ENCODE measurements at regions not wholly inside any gene's neighbourhood (a gene's known extent, or its start where the extent isn't known, plus 50 kb on each side); places are given as distances from the start of the nearest gene placed in this dataset.

DNA sequence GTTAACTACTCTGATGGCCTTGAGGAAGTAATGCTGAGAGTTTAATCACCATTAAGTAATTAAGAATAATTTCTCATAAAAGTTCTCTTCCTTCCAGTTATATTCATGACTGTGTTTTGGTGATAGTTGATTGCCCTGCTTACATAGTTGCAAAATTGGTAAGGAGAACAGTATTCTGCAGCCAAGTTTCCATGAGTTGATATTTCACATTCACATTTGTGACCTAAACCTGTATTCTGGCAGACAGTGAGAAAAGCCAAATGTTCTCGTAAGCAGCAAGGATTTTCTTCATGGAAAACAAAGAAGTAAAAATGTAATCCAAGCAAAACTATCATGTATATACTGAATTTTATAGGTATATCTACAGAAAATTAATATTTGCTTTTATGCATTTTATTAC lies 187.8 kb upstream of the NUDT6 start:
- H3K27me3 ChIP-seq (ENCODE audit: insufficient read depth, low read length, poor library complexity, severe bottlenecking): no peaks in the 10 kb centered on the region
- no peaks in the 10 kb centered on the region for H3F3A ChIP-seq (ENCODE audit: low read depth)
- H3K36me3 ChIP-seq (ENCODE audit: insufficient read depth, low read length): peaks cover 25% of the 10 kb centered on the region; the same call in 1 of the 2 replicates
- H3K9me3 ChIP-seq (ENCODE audit: insufficient read depth, low read depth, low read length): peaks cover 21% of the 10 kb centered on the region
- no peaks in the 10 kb centered on the region for H3K9me2 ChIP-seq (replicated peaks; ENCODE audit: low read depth, low read length)
- H3K4me1 ChIP-seq (ENCODE audit: insufficient read depth, low read length, poor library complexity, severe bottlenecking): peaks cover 15% of the 10 kb centered on the region
- H4K20me1 ChIP-seq (ENCODE audit: insufficient read depth, low read length, poor library complexity, severe bottlenecking): no peaks in the 10 kb centered on the region
- no peak overlapping the region for H3K4me2 ChIP-seq (ENCODE audit: low read depth, low read length, poor library complexity, severe bottlenecking)
- H3K9ac ChIP-seq (ENCODE audit: low read depth, low read length, poor library complexity, severe bottlenecking): no peak overlapping the region
- H3K79me2 ChIP-seq (ENCODE audit: insufficient read depth, low read length): no peaks in the 10 kb centered on the region
- H3K4me3 ChIP-seq (ENCODE audit: low read length, poor library complexity, severe bottlenecking): no peak overlapping the region
- H2AFZ ChIP-seq (ENCODE audit: low read length): no peak overlapping the region
- TF ChIP-seq EZH2phosphoT487 (IDR thresholded peaks at IDR 0.05; ENCODE audit: borderline replicate concordance) (no peak), CTCF (conservative IDR thresholded peaks at IDR 0.05; ENCODE audit: low read length) (no peak)

DNA sequence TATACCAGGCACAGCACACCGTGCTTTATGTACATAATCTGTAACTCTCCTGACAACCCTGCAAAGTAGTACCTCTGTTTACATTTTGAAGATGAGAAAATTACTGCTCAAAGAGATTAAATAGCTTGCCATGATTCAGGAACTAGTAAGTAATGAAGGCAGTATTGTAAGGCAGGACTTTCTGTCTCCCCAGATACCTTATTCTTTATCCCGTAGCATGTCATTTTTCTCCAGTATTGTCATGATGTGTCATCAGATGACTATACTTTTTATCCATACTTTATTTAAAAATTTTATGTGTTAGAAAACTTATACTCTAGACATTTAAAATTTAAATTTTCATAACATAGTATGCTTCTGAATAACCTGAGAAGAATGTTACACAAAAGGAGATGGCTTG lies 188.3 kb upstream of the NUDT6 start:
- H3K9me2 ChIP-seq (replicated peaks; ENCODE audit: low read depth, low read length): no peaks in the 10 kb centered on the region
- TF ChIP-seq CTCF (conservative IDR thresholded peaks at IDR 0.05; ENCODE audit: low read length): no peak
- TF ChIP-seq EZH2phosphoT487 (IDR thresholded peaks at IDR 0.05; ENCODE audit: borderline replicate concordance): no peak
- H3K4me2 ChIP-seq (ENCODE audit: low read depth, low read length, poor library complexity, severe bottlenecking): no peak overlapping the region
- peaks cover 10% of the 10 kb centered on the region for H3K4me1 ChIP-seq (ENCODE audit: insufficient read depth, low read length, poor library complexity, severe bottlenecking)
- H3F3A ChIP-seq (ENCODE audit: low read depth): no peaks in the 10 kb centered on the region
- H3K36me3 ChIP-seq (ENCODE audit: insufficient read depth, low read length): peaks cover 25% of the 10 kb centered on the region; the same call in 1 of the 2 replicates
- H3K9me3 ChIP-seq (ENCODE audit: insufficient read depth, low read depth, low read length): peaks cover 21% of the 10 kb centered on the region
- H3K9ac ChIP-seq (ENCODE audit: low read depth, low read length, poor library complexity, severe bottlenecking): no peak overlapping the region
- no peaks in the 10 kb centered on the region for H3K27me3 ChIP-seq (ENCODE audit: insufficient read depth, low read length, poor library complexity, severe bottlenecking)
- no peaks in the 10 kb centered on the region for H4K20me1 ChIP-seq (ENCODE audit: insufficient read depth, low read length, poor library complexity, severe bottlenecking)
- no peak overlapping the region for H2AFZ ChIP-seq (ENCODE audit: low read length)
- H3K79me2 ChIP-seq (ENCODE audit: insufficient read depth, low read length): no peaks in the 10 kb centered on the region
- no peak overlapping the region for H3K4me3 ChIP-seq (ENCODE audit: low read length, poor library complexity, severe bottlenecking)

- H3K36me3 ChIP-seq (ENCODE audit: insufficient read depth, low read length): peaks cover 13% of the 10 kb centered on the region; the same call in 1 of the 2 replicates
- H4K20me1 ChIP-seq (ENCODE audit: insufficient read depth, low read length, poor library complexity, severe bottlenecking): no peaks in the 10 kb centered on the region
- H3K4me2 ChIP-seq (ENCODE audit: low read depth, low read length, poor library complexity, severe bottlenecking): no peak overlapping the region
- H2AFZ ChIP-seq (ENCODE audit: low read length): no peak overlapping the region
- no peak overlapping the region for H3K9ac ChIP-seq (ENCODE audit: low read depth, low read length, poor library complexity, severe bottlenecking)
- H3K27me3 ChIP-seq (ENCODE audit: insufficient read depth, low read length, poor library complexity, severe bottlenecking): no peaks in the 10 kb centered on the region
- H3K4me1 ChIP-seq (ENCODE audit: insufficient read depth, low read length, poor library complexity, severe bottlenecking): no peaks in the 10 kb centered on the region
- H3K9me3 ChIP-seq (ENCODE audit: insufficient read depth, low read depth, low read length): peaks cover 17% of the 10 kb centered on the region
- TF ChIP-seq EZH2phosphoT487 (IDR thresholded peaks at IDR 0.05; ENCODE audit: borderline replicate concordance): no peak
- TF ChIP-seq CTCF (conservative IDR thresholded peaks at IDR 0.05; ENCODE audit: low read length): no peak
- H3K79me2 ChIP-seq (ENCODE audit: insufficient read depth, low read length): no peaks in the 10 kb centered on the region
- no peak overlapping the region for H3K4me3 ChIP-seq (ENCODE audit: low read length, poor library complexity, severe bottlenecking)
- H3F3A ChIP-seq (ENCODE audit: low read depth): 0 out of 2 replicates have a peak, but pooled peaks cover 2% of the 10 kb centered on the region
- no peaks in the 10 kb centered on the region for H3K9me2 ChIP-seq (replicated peaks; ENCODE audit: low read depth, low read length)
Measured at GRCh38 chr4:123113155-123113554, 190.8 kb upstream of the NUDT6 start.

All from Loucy (cell line).